GM12875 (cell line): ENCODE measurements at regions not wholly inside any gene's neighbourhood (a gene's known extent, or its start where the extent isn't known, plus 50 kb on each side); places are given as distances from the start of the nearest gene placed in this dataset.

ENCODE experiments used
- H3K4me3 ChIP-seq: one replicate; pipeline ENCODE4 v1.5.1; 2011; ENCODE audit warnings: low read depth, low read length, control low read depth
- CTCF ChIP-seq: IDR thresholded peaks from 2 replicates; pipeline ENCODE4 v1.5.1; 2011; ENCODE audit warnings: low read depth, mild to moderate bottlenecking, control low read depth, inconsistent platforms, low read length, moderate library complexity, borderline replicate concordance; ENCODE audit not compliant: insufficient read depth

GRCh38 chr2:71851094-71851750 lies 296.4 kb downstream of the CYP26B1 start:
- TF ChIP-seq CTCF: no peak
- H3K4me3 ChIP-seq: no peak overlapping the region

GRCh38 chr2:71850306-71850801 lies 297.3 kb downstream of the CYP26B1 start:
- TF ChIP-seq CTCF: no peak
- no peak overlapping the region for H3K4me3 ChIP-seq

- H3K4me3 ChIP-seq: no peak overlapping the region
- TF ChIP-seq CTCF: no peak
Measured at GRCh38 chr2:71849607-71850305, 297.9 kb downstream of the CYP26B1 start.

- TF ChIP-seq CTCF: no peak
- H3K4me3 ChIP-seq: no peak overlapping the region
Measured at GRCh38 chr2:71849111-71849510, 298.6 kb downstream of the CYP26B1 start.

GRCh38 chr2:71846669-71847291 lies 300.9 kb downstream of the CYP26B1 start:
- no peak for TF ChIP-seq CTCF
- no peak overlapping the region for H3K4me3 ChIP-seq

GRCh38 chr2:71846072-71846471 lies 301.6 kb downstream of the CYP26B1 start:
- no peak for TF ChIP-seq CTCF
- H3K4me3 ChIP-seq: no peak overlapping the region

GRCh38 chr2:71844967-71845366 lies 302.7 kb downstream of the CYP26B1 start:
- TF ChIP-seq CTCF: no peak
- H3K4me3 ChIP-seq: no peak overlapping the region
